Astrocyte of the cerebellum (primary cell): ENCODE measurements at regions not wholly inside any gene's neighbourhood (a gene's known extent, or its start where the extent isn't known, plus 50 kb on each side); places are given as distances from the start of the nearest gene placed in this dataset.

Experiments
- DNase-seq: peaks from one replicate; pipeline ENCODE4 v3.0.0-alpha.2; 2011; ENCODE audit warnings: low read depth
- H3K4me3 ChIP-seq: 2 replicates; pipeline ENCODE4 v1.5.1; 2011; ENCODE audit warnings: mild to moderate bottlenecking, low read depth, low read length, moderate library complexity
- in situ Hi-C: cut with HindIII; loops from 2 replicates; pipeline ENCODE4 v1.10.0; 2017; ENCODE audit warnings: low sequenced_read_pairs
- TF ChIP-seq, protein P1 (sequence below): IDR thresholded peaks from 2 replicates; pipeline ENCODE4 v1.5.1; 2012; ENCODE audit warnings: low read length, low read depth, moderate library complexity, mild to moderate bottlenecking; ENCODE audit errors: missing control alignments

DNA sequence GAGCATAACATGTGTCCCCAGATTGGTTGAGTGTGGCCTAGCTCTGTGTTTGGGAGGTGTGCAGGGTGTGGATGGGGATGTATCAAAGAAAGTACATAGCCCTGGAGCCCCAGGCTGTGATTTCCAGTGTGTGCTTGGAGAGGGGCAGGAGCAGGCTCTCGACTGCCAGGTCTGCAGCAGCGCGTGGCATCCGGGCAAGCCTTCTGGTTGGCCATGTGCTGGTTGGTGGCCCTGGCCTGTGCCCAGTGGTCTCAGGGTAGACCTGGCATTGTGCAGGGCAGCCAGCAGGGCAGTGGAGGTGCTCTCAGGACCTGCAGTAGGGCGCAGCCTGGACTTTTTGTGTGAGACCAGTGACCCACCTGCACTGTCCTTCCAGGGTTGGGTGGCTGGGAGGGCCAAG, 231.5 kb downstream of the UBE3A start:
- TF ChIP-seq, protein P1, sequence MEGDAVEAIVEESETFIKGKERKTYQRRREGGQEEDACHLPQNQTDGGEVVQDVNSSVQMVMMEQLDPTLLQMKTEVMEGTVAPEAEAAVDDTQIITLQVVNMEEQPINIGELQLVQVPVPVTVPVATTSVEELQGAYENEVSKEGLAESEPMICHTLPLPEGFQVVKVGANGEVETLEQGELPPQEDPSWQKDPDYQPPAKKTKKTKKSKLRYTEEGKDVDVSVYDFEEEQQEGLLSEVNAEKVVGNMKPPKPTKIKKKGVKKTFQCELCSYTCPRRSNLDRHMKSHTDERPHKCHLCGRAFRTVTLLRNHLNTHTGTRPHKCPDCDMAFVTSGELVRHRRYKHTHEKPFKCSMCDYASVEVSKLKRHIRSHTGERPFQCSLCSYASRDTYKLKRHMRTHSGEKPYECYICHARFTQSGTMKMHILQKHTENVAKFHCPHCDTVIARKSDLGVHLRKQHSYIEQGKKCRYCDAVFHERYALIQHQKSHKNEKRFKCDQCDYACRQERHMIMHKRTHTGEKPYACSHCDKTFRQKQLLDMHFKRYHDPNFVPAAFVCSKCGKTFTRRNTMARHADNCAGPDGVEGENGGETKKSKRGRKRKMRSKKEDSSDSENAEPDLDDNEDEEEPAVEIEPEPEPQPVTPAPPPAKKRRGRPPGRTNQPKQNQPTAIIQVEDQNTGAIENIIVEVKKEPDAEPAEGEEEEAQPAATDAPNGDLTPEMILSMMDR = no peak
- DNase-seq = no peak
- H3K4me3 ChIP-seq = no peak overlapping the region
- in situ Hi-C loops = no loop called here

DNA sequence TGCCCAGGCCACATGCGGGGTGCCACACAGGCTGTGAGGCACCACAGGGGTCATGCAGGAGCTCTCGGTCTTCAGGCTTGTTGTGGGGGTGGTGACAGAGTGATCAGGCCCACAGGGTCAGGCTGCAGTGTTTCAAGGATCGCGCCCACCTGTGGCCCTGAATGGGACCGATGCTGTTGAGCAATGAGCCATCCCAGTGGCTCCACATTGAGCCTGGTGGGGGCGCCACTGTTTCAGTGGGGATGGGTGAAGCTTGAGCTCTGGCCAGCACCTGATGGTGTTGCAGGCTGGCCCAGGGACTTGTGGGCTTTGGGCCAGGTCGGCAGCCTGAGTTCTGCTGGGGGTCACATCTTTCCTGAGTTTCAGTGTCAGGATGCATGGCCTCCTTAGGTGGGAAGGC, 230.1 kb downstream of the UBE3A start:
- DNase-seq = no peak
- in situ Hi-C loops = no loop called here
- no peak overlapping the region for H3K4me3 ChIP-seq
- TF ChIP-seq, protein P1 = no peak

- TF ChIP-seq, protein P1 = no peak
- in situ Hi-C loops = no loop called here
- H3K4me3 ChIP-seq = no peak overlapping the region
- no peak for DNase-seq
Observed at GRCh38 chr15:25220834-25221233, 218.0 kb downstream of the UBE3A start.

DNA sequence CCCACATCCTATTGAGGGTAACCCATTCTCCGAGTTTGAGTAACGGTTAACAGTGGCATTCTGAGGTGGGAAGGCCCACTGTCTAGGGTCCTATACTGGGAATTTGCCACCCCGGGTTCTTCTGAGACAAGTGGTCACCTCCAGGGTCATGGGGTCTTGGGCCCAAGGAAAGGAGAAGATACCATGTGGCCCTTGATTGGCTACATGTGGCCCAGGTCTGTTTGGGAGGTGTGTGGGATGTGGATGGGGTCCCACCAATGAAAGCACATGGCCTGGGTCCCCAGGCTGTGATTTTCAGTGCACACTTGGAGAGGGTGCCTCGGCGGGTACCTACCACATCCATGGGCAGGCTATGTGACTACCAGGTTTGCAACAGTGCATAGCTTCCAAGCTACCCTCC, 214.4 kb downstream of the UBE3A start:
- H3K4me3 ChIP-seq = no peak overlapping the region
- in situ Hi-C loops = no loop called here
- DNase-seq = no peak
- TF ChIP-seq, protein P1 = no peak

DNA sequence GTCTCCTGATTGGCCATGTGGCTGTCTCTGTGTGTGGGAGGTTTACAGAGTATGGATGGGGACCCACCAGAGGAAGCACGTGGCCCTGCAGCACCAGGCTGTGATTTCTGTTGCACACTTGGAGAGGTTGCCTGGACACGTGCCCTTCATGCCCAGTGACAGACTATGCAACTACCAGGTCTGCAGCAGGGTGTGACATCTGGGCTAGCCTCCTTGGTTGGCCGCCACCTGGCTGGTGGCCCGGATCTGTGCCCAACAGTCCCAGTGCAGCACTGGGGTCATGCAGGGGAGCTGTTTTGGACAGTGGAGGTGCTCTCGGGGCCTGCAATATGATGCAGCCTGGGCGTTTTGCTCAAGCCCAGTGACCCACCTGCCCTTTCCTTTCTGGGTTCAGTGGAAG, 212.5 kb downstream of the UBE3A start:
- TF ChIP-seq, protein P1 = no peak
- no peak overlapping the region for H3K4me3 ChIP-seq
- DNase-seq = no peak
- in situ Hi-C loops = no loop called here

DNA sequence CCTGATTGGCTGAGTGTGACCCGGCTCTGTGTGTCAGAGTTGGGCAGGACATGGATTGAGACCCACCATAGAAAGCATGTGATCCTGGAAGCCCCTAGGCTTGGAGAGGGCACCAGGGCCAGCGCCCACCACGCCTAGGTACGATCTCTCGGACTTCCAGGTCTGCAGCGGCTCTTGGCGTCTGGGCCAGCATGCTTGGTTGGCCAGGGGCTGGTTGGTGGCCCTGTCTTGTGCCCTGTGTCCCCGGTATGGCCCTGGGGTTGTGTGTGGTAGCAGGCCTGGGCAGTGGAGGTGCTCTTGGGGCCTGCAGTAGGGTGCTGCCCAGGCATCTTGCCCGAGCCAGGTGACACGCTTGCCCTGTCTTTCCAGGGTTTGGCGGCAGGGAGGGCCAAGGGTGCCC, 210.6 kb downstream of the UBE3A start:
- in situ Hi-C loops = no loop called here
- DNase-seq = no peak
- TF ChIP-seq, protein P1 = no peak
- no peak overlapping the region for H3K4me3 ChIP-seq

DNA sequence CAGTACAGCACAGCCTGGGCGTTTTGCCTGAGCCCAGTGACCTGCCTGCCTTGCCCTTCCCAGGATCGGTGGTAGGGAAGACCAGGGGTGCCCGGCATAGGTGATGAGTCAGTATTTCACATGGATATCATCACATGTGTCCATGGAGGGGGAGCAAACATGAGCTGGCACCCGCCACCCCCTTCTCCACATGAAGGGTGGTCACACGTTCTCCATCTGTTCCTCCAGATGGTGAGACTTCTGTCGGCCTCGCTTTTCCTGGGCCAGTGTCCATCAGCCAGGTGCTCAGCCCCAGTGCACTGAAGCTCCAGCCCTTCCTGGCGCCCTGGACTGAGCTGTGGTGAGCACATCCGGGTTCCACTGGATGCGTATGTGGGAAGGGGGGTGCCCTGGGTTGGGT, 208.4 kb downstream of the UBE3A start:
- in situ Hi-C loops = no loop called here
- TF ChIP-seq, protein P1 = no peak
- no peak overlapping the region for H3K4me3 ChIP-seq
- DNase-seq = no peak
